SK-N-MC (cell line): ENCODE measurements at regions not wholly inside any gene's neighbourhood (a gene's known extent, or its start where the extent isn't known, plus 50 kb on each side); places are given as distances from the start of the nearest gene placed in this dataset.

Experiments used
- DNase-seq: peaks from one replicate; pipeline ENCODE4 v3.0.0-alpha.2; 2011; ENCODE audit warnings: low read depth, low spot score
- H3K27ac ChIP-seq: fragments of 200-600 bp; sonication (generic); 2 replicates; pipeline ENCODE4 v1.5.1; 2016; ENCODE audit warnings: mixed run types
- H3K36me3 ChIP-seq: fragments of 200-600 bp; sonication (generic); 2 replicates; pipeline ENCODE4 v1.6.1; 2017; ENCODE audit warnings: antibody characterized with exemption, low read length, mixed read lengths; ENCODE audit not compliant: insufficient read depth
- H3K4me3 ChIP-seq: fragments of 200-600 bp; sonication (generic); 2 replicates; pipeline ENCODE4 v1.5.1; 2016
- H3K9ac ChIP-seq: fragments of 200-600 bp; sonication (generic); 2 replicates; pipeline ENCODE4 v1.8.0; 2017; ENCODE audit warnings: mixed run types, mixed read lengths; ENCODE audit not compliant: insufficient read length
- H3K9me3 ChIP-seq: fragments of 200-600 bp; sonication (generic); 2 replicates; pipeline ENCODE4 v1.6.1; 2017; ENCODE audit warnings: low read depth, mild to moderate bottlenecking, antibody characterized with exemption, low read length, moderate library complexity, mixed read lengths
- EZH2 ChIP-seq: fragments of 200-600 bp; sonication (generic); IDR thresholded peaks from one replicate; pipeline ENCODE4 v1.6.1; 2017; ENCODE audit warnings: antibody characterized with exemption
- FOXP2 ChIP-seq: optimal IDR thresholded peaks from 2 replicates; pipeline ENCODE3; 2011; ENCODE audit warnings: mild to moderate bottlenecking, moderate library complexity; ENCODE audit not compliant: insufficient read depth; ENCODE audit errors: extremely low read length, control extremely low read depth
- POLR2AphosphoS5 ChIP-seq: IDR thresholded peaks from 2 replicates; pipeline ENCODE4 v1.6.1; 2012; ENCODE audit warnings: mild to moderate bottlenecking, low read depth, low read length, borderline replicate concordance

GRCh38 chr10:10765017-10765416, 252.7 kb upstream of the CELF2 start:
- no peak for DNase-seq
- Histone ChIP-seq H3K9me3 (no peaks in the 10 kb centered on the region), H3K36me3 (no peaks in the 10 kb centered on the region), H3K27ac (no peak overlapping the region), H3K9ac (no peak overlapping the region), H3K4me3 (no peak overlapping the region)
- no peak for TF ChIP-seq EZH2
- no peak for TF ChIP-seq POLR2AphosphoS5
- TF ChIP-seq FOXP2: no peak

DNA sequence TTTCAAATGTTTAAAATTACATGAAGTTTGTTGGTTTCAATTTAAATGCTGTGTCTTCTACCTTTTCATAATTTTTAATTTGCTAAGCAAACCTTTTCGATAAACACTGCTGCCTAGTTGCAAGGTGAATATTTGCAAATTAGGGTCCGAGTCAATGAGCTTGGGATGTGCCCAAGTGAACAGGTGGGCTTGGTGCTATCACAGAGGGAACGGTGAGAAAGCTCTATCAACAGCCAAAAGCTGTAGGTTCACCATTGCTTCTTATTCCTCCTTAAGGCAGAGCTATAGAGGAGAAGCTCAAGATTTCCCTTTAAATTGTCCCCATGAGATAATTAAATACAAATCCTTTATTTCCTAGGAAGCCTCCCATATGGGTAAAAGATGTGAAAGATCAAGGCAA, 245.3 kb upstream of the CELF2 start:
- H3K9ac ChIP-seq: no peak overlapping the region
- no peaks in the 10 kb centered on the region for H3K36me3 ChIP-seq
- TF ChIP-seq POLR2AphosphoS5: no peak
- no peak for TF ChIP-seq EZH2
- TF ChIP-seq FOXP2: no peak
- no peak overlapping the region for H3K4me3 ChIP-seq
- DNase-seq: no peak
- H3K27ac ChIP-seq: no peak overlapping the region
- no peaks in the 10 kb centered on the region for H3K9me3 ChIP-seq

DNA sequence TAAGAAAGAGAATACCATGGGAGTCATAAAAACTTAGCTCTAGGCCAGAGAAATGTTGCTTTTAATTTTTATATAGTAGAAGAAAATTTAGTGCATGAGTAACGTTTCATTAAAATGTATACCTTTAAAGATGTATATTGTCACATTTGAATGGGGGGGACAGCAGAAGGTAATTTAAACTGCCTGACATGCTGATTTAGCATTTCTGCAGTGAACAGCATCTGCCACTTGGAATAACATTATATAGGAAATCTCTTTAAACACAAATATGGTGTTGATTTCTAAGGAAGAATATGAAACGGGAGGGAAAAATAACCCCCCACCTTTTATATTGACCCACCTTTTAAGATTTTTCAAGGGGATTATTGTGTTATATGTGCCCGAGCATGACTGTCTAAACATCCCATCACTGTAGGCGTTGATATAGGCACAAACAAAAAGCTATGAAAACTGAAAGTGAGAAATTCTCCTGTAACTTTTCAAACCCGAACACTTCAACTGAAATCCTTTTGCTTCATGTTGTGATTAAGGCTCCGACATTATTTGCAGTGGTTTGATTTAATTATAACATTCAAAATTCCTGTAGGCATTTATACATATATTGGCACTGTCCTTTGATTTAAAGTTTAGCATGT, 244.7 kb upstream of the CELF2 start:
- no peak overlapping the region for H3K27ac ChIP-seq
- no peak overlapping the region for H3K4me3 ChIP-seq
- no peak overlapping the region for H3K9ac ChIP-seq
- TF ChIP-seq POLR2AphosphoS5: no peak
- H3K36me3 ChIP-seq: no peaks in the 10 kb centered on the region
- DNase-seq: no peak
- H3K9me3 ChIP-seq: no peaks in the 10 kb centered on the region

GRCh38 chr10:10774416-10774815, 243.3 kb upstream of the CELF2 start:
- TF ChIP-seq POLR2AphosphoS5: no peak
- TF ChIP-seq FOXP2: no peak
- TF ChIP-seq EZH2: no peak
- Histone ChIP-seq H3K4me3 (no peak overlapping the region), H3K9ac (no peak overlapping the region), H3K27ac (no peak overlapping the region), H3K9me3 (no peaks in the 10 kb centered on the region), H3K36me3 (no peaks in the 10 kb centered on the region)
- DNase-seq: no peak

DNA sequence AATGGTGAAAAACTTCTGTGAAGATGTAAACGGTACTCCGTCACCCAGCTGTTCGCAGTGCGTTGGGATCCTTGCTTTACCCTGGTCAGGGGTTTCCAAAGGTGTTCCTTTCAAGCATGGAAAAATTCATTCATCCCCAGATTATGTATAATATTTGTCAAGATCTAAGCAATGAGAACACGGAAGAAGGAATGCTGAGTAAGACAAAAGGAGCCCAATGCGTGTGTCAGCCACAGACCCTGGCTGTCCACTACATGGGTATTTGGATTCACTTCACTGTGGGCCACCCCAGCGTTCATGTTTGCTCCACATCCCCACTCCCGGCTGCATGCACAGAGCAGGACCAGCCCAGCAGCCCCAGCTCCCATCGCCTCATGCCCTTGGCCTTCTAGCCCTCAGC, 241.3 kb upstream of the CELF2 start:
- no peak overlapping the region for H3K4me3 ChIP-seq
- no peak overlapping the region for H3K9ac ChIP-seq
- TF ChIP-seq FOXP2: no peak
- no peak for TF ChIP-seq POLR2AphosphoS5
- TF ChIP-seq EZH2: no peak
- H3K27ac ChIP-seq: no peak overlapping the region
- H3K36me3 ChIP-seq: no peaks in the 10 kb centered on the region
- DNase-seq: no peak
- no peaks in the 10 kb centered on the region for H3K9me3 ChIP-seq

- Histone ChIP-seq H3K9me3 (no peaks in the 10 kb centered on the region), H3K36me3 (no peaks in the 10 kb centered on the region), H3K9ac (no peak overlapping the region), H3K4me3 (no peak overlapping the region), H3K27ac (no peak overlapping the region)
- TF ChIP-seq FOXP2: no peak
- no peak for TF ChIP-seq POLR2AphosphoS5
- no peak for TF ChIP-seq EZH2
- DNase-seq: no peak
These were observed 240.4 kb upstream of the CELF2 start for GRCh38 chr10:10777279-10777678.

- Histone ChIP-seq H3K27ac (no peak overlapping the region), H3K4me3 (no peak overlapping the region), H3K36me3 (no peaks in the 10 kb centered on the region), H3K9me3 (no peaks in the 10 kb centered on the region), H3K9ac (no peak overlapping the region)
- DNase-seq: no peak
- TF ChIP-seq FOXP2 (no peak), EZH2 (no peak), POLR2AphosphoS5 (no peak)
These were observed 239.9 kb upstream of the CELF2 start for GRCh38 chr10:10777723-10778122.

- H3K9me3 ChIP-seq: no peaks in the 10 kb centered on the region
- no peaks in the 10 kb centered on the region for H3K36me3 ChIP-seq
- no peak overlapping the region for H3K4me3 ChIP-seq
- TF ChIP-seq EZH2 (no peak), FOXP2 (no peak), POLR2AphosphoS5 (no peak)
- H3K9ac ChIP-seq: no peak overlapping the region
- H3K27ac ChIP-seq: no peak overlapping the region
- DNase-seq: no peak
These were observed 238.7 kb upstream of the CELF2 start for GRCh38 chr10:10778959-10779358.

- TF ChIP-seq FOXP2 (no peak), POLR2AphosphoS5 (no peak), EZH2 (no peak)
- Histone ChIP-seq H3K4me3 (no peak overlapping the region), H3K27ac (no peak overlapping the region), H3K9me3 (no peaks in the 10 kb centered on the region), H3K36me3 (no peaks in the 10 kb centered on the region), H3K9ac (no peak overlapping the region)
- no peak for DNase-seq
These were observed 238.2 kb upstream of the CELF2 start for GRCh38 chr10:10779511-10779910.
